ENCODE measurements at regions not wholly inside any gene's neighbourhood (a gene's known extent, or its start where the extent isn't known, plus 50 kb on each side); places are given as distances from the start of the nearest gene placed in this dataset.
"Not testable (repeated sequence)": the region's sequence is repeated elsewhere in the genome, so short reads cannot be mapped to it uniquely, and the experiment has no call there.

DNA sequence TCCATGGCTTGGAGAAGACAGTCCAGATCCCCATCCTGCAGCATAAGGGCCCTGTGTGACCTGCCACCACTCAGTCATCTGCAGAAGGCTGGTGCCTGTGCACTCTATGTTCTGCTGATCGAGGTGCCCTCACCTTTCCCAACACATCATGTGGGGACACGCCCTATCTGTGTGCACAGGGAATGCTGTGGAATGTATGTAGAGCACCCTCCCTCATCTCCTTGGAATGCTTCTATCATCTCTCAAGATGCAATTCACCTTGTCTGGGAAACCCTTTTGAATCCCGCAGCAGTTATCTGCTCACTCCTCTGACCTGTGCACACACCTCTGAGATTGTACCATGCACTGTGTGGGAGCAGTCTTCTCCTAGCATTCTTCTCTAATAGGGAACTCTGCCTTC lies 207.2 kb upstream of the SSTR4 start:
- Mint-ChIP-seq H3K27ac (no peak overlapping the region), H3K27me3 (ENCODE audit: insufficient read depth) (no peaks in the 10 kb centered on the region), H3K36me3 (ENCODE audit: low read depth) (no peaks in the 10 kb centered on the region; the same call in 1 of the 2 replicates)

DNA sequence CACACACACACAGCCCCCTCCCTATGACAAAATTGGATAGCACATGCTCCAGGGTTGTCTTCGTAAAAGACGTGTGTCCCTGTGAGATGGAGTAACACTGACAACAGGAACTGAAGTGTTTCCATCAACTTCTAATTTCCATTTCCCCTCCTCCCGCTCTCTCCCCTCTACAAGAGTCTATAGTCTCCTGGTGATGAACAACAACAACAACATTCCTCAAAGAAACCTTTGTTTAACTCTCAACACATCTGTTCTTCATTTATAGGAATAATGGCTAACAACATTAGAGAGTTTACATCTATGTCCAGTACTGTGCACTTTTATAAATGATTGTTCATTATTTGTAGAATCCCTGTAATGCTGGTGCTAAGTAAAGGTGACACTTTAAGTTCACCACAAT lies 205.8 kb upstream of the SSTR4 start:
- H3K27me3 Mint-ChIP-seq (ENCODE audit: insufficient read depth): no peaks in the 10 kb centered on the region
- no peaks in the 10 kb centered on the region for H3K4me1 Mint-ChIP-seq (ENCODE audit: low read depth)
- TF ChIP-seq, protein P1, sequence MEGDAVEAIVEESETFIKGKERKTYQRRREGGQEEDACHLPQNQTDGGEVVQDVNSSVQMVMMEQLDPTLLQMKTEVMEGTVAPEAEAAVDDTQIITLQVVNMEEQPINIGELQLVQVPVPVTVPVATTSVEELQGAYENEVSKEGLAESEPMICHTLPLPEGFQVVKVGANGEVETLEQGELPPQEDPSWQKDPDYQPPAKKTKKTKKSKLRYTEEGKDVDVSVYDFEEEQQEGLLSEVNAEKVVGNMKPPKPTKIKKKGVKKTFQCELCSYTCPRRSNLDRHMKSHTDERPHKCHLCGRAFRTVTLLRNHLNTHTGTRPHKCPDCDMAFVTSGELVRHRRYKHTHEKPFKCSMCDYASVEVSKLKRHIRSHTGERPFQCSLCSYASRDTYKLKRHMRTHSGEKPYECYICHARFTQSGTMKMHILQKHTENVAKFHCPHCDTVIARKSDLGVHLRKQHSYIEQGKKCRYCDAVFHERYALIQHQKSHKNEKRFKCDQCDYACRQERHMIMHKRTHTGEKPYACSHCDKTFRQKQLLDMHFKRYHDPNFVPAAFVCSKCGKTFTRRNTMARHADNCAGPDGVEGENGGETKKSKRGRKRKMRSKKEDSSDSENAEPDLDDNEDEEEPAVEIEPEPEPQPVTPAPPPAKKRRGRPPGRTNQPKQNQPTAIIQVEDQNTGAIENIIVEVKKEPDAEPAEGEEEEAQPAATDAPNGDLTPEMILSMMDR (IDR thresholded peaks at IDR 0.05): no peak
- no peak overlapping the region for H3K4me3 Mint-ChIP-seq
- H3K36me3 Mint-ChIP-seq (ENCODE audit: low read depth): no peaks in the 10 kb centered on the region; the same call in 1 of the 2 replicates
- no peak for DNase-seq
- H3K27ac Mint-ChIP-seq: no peak overlapping the region
- peaks cover 19% of the 10 kb centered on the region for H3K9me3 Mint-ChIP-seq

More for the DNA sequence above, 207.2 kb upstream of the SSTR4 start:
- DNase-seq: no peak
- H3K4me1 Mint-ChIP-seq (ENCODE audit: low read depth): no peaks in the 10 kb centered on the region
- TF ChIP-seq, protein P1 (IDR thresholded peaks at IDR 0.05): no peak
- no peak overlapping the region for H3K4me3 Mint-ChIP-seq
- peaks cover 25% of the 10 kb centered on the region for H3K9me3 Mint-ChIP-seq

DNA sequence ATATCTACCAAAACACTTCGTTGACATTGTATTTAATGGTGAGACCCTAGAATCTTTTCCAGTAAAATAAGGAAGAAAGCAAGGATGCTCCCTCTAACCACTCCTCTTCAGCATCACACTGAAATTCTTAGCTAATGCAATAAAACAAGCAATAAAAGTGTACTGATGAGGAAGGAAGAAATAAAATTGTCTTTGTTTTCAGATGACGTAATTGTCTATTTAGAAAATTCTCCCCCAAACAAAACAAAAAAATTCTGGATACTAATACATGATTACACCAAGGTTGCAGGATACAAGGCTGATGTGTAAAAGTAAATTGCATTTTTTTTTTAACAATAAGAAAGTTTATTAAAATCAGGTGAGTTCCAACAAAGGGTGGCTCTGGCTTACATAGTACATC lies 205.0 kb upstream of the SSTR4 start:
- H3K4me1 Mint-ChIP-seq (ENCODE audit: low read depth): no peaks in the 10 kb centered on the region
- no peak for DNase-seq
- H3K9me3 Mint-ChIP-seq: peaks cover 15% of the 10 kb centered on the region
- TF ChIP-seq, protein P1 (IDR thresholded peaks at IDR 0.05): no peak
- no peaks in the 10 kb centered on the region; the same call in 1 of the 2 replicates for H3K36me3 Mint-ChIP-seq (ENCODE audit: low read depth)
- no peak overlapping the region for H3K27ac Mint-ChIP-seq
- H3K4me3 Mint-ChIP-seq: no peak overlapping the region
- H3K27me3 Mint-ChIP-seq (ENCODE audit: insufficient read depth): no peaks in the 10 kb centered on the region

DNA sequence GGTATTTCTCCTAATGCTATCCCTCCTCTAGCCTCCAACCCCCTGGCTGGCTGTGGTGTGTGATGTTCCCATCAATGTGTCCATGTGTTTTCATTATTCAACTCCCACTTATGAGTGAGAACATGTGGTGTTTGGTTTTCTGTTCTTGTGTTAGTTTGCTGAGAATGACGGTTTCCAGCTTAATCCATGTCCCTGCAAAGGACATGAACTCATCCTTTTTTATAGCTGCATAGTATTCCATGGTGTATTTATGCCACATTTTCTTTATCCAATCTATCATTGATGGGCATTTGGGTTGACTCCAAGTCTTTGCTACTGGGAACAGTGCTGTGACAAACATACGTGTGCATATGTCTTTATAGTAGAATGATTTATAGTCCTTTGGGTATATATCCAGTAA lies 204.4 kb upstream of the SSTR4 start:
- not testable (repeated sequence) for H3K9me3 Mint-ChIP-seq

DNA sequence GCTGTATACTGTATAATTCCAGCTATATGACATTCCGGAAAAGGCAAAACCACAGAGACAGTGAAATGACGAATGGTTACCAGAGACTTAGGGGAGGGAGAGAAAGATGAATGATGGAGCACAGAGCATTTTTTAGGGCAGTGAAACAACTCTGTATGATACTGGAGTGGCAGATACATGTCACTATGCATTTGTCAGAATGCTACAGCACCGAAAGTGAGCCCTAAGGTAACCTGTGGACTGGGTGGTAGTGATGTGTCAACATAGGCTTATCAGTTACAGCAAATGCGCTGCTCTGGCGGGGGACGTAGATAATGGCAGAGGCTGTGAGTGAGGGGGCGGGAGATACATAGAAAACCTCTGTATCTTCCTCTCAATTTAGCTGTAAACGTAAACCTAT lies 201.3 kb upstream of the SSTR4 start:
- no peaks in the 10 kb centered on the region for H3K4me1 Mint-ChIP-seq (ENCODE audit: low read depth)
- TF ChIP-seq, protein P1 (IDR thresholded peaks at IDR 0.05): no peak
- H3K36me3 Mint-ChIP-seq (ENCODE audit: low read depth): no peaks in the 10 kb centered on the region
- DNase-seq: no peak
- no peaks in the 10 kb centered on the region for H3K27me3 Mint-ChIP-seq (ENCODE audit: insufficient read depth)
- H3K27ac Mint-ChIP-seq: no peak overlapping the region
- peaks cover 20% of the 10 kb centered on the region for H3K9me3 Mint-ChIP-seq
- no peak overlapping the region for H3K4me3 Mint-ChIP-seq

More for the DNA sequence above, 204.4 kb upstream of the SSTR4 start:
- H3K4me1 Mint-ChIP-seq (ENCODE audit: low read depth); H3K27ac Mint-ChIP-seq; H3K36me3 Mint-ChIP-seq (ENCODE audit: low read depth); H3K27me3 Mint-ChIP-seq (ENCODE audit: insufficient read depth); H3K4me3 Mint-ChIP-seq; DNase-seq: not testable (repeated sequence)

DNA sequence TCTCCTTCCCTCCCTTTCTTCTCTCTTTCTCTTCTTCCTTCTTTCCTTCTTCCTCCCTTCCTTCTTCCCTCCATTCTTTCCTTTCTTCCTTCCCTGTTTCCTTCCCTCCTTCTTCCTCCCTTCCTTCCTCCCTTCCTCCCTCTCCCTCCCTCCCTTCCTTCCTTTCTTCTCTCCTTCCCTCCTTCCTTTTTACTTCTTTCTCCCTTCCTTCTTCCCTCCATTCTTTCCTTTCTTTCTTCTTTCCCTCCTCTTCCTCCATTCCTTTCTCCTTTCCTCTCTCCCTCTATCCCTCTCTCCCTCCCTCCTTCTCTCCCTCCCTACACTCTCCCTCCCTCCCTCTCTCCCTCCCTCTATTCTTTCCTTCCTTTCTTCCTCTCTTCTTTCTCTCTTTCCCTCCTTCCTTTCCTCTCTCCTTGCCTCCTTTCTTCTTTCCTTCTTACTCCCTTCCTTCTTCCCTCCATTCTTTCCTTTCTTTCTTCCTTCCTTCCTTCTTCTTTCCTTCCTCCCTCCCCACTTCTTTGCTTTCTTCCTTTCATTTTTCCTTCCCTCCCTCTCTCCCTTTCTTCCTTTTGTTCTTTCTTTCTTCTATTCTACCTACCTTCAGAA lies 200.4 kb upstream of the SSTR4 start:
- Mint-ChIP-seq H3K36me3 (ENCODE audit: low read depth) (no peaks in the 10 kb centered on the region), H3K4me1 (ENCODE audit: low read depth) (no peaks in the 10 kb centered on the region), H3K27me3 (ENCODE audit: insufficient read depth) (no peaks in the 10 kb centered on the region), H3K27ac (no peak overlapping the region), H3K4me3 (no peak overlapping the region), H3K9me3 (peaks cover 25% of the 10 kb centered on the region)
- TF ChIP-seq, protein P1 (IDR thresholded peaks at IDR 0.05): no peak
- DNase-seq: no peak

Data from HFFc6 (cell line).